ENCODE measurements at regions not wholly inside any gene's neighbourhood (a gene's known extent, or its start where the extent isn't known, plus 50 kb on each side); places are given as distances from the start of the nearest gene placed in this dataset.

GRCh38 chr10:53253221-53253620, 480.6 kb upstream of the MBL2 start:
- no peak for DNase-seq
- ChIA-PET POLR2A (ENCODE audit: unreplicated experiment) (no interaction called here), CTCF (no interaction called here)
- no peaks in the 10 kb centered on the region; the same call in 1 of the 2 replicates for H3K9me2 ChIP-seq (ENCODE audit: insufficient read depth)
- TF ChIP-seq EZH2 (IDR thresholded peaks at IDR 0.05; ENCODE audit: low read depth) (no peak), CTCF (conservative IDR thresholded peaks at IDR 0.05) (no peak)
- intact Hi-C loops (cut with micrococcal nuclease; ENCODE audit: unreplicated experiment), result no loop called here
- no peaks in the 10 kb centered on the region for H3K79me2 ChIP-seq (ENCODE audit: low read depth)
- H3K4me3 ChIP-seq, result no peak overlapping the region
- no peaks in the 10 kb centered on the region; the same call in 1 of the 2 replicates for H3K9me3 ChIP-seq (ENCODE audit: insufficient read depth, low read depth)
- H3K36me3 ChIP-seq (ENCODE audit: low read depth), result no peaks in the 10 kb centered on the region
- BruUV-seq (replicated peaks), result no TSS peak
- peaks cover 20% of the 10 kb centered on the region for H3K4me1 ChIP-seq (replicated peaks; ENCODE audit: insufficient read depth)
- H3F3A ChIP-seq (ENCODE audit: insufficient read depth, low read depth), result peaks cover 14% of the 10 kb centered on the region; the same call in 1 of the 2 replicates
- H3K4me2 ChIP-seq, result no peak overlapping the region
- no peaks in the 10 kb centered on the region for H3K27me3 ChIP-seq (ENCODE audit: insufficient read depth, low read depth)
- no peaks in the 10 kb centered on the region for H4K20me1 ChIP-seq (ENCODE audit: insufficient read depth)
- no peak overlapping the region for H3K27ac ChIP-seq
- no peak overlapping the region for H2AFZ ChIP-seq

- no peak overlapping the region for H3K4me2 ChIP-seq
- H4K20me1 ChIP-seq (ENCODE audit: insufficient read depth), result no peaks in the 10 kb centered on the region
- intact Hi-C loops (cut with micrococcal nuclease; ENCODE audit: unreplicated experiment), result no loop called here
- H3K9me3 ChIP-seq (ENCODE audit: insufficient read depth, low read depth), result no peaks in the 10 kb centered on the region
- H3K4me3 ChIP-seq, result no peak overlapping the region
- H3K27me3 ChIP-seq (ENCODE audit: insufficient read depth, low read depth), result no peaks in the 10 kb centered on the region
- ChIA-PET POLR2A (ENCODE audit: unreplicated experiment) (no interaction called here), CTCF (no interaction called here)
- BruUV-seq (replicated peaks), result no TSS peak
- no peaks in the 10 kb centered on the region for H3K79me2 ChIP-seq (ENCODE audit: low read depth)
- TF ChIP-seq EZH2 (IDR thresholded peaks at IDR 0.05; ENCODE audit: low read depth) (no peak), CTCF (conservative IDR thresholded peaks at IDR 0.05) (no peak)
- no peak overlapping the region for H3K27ac ChIP-seq
- no peaks in the 10 kb centered on the region for H3K9me2 ChIP-seq (ENCODE audit: insufficient read depth)
- DNase-seq, result no peak
- H3F3A ChIP-seq (ENCODE audit: insufficient read depth, low read depth), result no peaks in the 10 kb centered on the region
- H3K36me3 ChIP-seq (ENCODE audit: low read depth), result no peaks in the 10 kb centered on the region
- no peak overlapping the region for H2AFZ ChIP-seq
- H3K4me1 ChIP-seq (replicated peaks; ENCODE audit: insufficient read depth), result no peaks in the 10 kb centered on the region
Measured at GRCh38 chr10:53239873-53240272, 467.3 kb upstream of the MBL2 start.

GRCh38 chr10:53236941-53237340, 464.4 kb upstream of the MBL2 start:
- Histone ChIP-seq H3K9me3 (ENCODE audit: insufficient read depth, low read depth) (no peaks in the 10 kb centered on the region), H2AFZ (no peak overlapping the region), H3K27ac (no peak overlapping the region), H3K36me3 (ENCODE audit: low read depth) (no peaks in the 10 kb centered on the region), H3F3A (ENCODE audit: insufficient read depth, low read depth) (no peaks in the 10 kb centered on the region), H3K4me1 (replicated peaks; ENCODE audit: insufficient read depth) (no peaks in the 10 kb centered on the region), H3K4me2 (no peak overlapping the region), H3K27me3 (ENCODE audit: insufficient read depth, low read depth) (no peaks in the 10 kb centered on the region), H3K9me2 (ENCODE audit: insufficient read depth) (no peaks in the 10 kb centered on the region), H4K20me1 (ENCODE audit: insufficient read depth) (no peaks in the 10 kb centered on the region), H3K4me3 (no peak overlapping the region), H3K79me2 (ENCODE audit: low read depth) (no peaks in the 10 kb centered on the region)
- intact Hi-C loops (cut with micrococcal nuclease; ENCODE audit: unreplicated experiment), result no loop called here
- POLR2A ChIA-PET (ENCODE audit: unreplicated experiment), result no interaction called here
- TF ChIP-seq EZH2 (IDR thresholded peaks at IDR 0.05; ENCODE audit: low read depth), result no peak
- CTCF ChIA-PET, result no interaction called here
- no peak for DNase-seq
- no TSS peak for BruUV-seq (replicated peaks)

DNA sequence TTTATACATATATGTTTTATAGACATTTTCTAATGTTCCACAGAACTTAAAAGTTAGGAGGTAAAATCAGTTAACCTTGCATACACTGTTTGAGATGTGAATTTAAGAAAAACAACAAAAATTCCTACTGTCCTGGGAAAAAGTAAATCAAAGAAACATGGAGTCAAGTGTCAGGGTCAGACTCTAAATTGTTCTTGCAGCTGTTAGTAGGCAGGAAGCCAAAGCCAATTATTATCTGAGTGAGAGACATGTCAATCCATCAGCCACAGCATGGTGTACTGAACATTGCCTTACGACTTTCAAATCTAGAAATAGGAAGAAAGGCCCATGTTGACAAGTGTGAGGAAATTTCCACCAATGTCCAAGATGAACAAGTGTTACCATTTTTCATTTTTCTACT, 461.2 kb upstream of the MBL2 start:
- no peak for DNase-seq
- intact Hi-C loops (cut with micrococcal nuclease; ENCODE audit: unreplicated experiment), result no loop called here

More for the DNA sequence above, 461.2 kb upstream of the MBL2 start:
- Histone ChIP-seq H3K36me3 (ENCODE audit: low read depth) (no peaks in the 10 kb centered on the region), H3K79me2 (ENCODE audit: low read depth) (no peaks in the 10 kb centered on the region), H3K4me2 (no peak overlapping the region), H3K4me1 (replicated peaks; ENCODE audit: insufficient read depth) (no peaks in the 10 kb centered on the region), H3K27me3 (ENCODE audit: insufficient read depth, low read depth) (no peaks in the 10 kb centered on the region), H3K27ac (no peak overlapping the region), H3F3A (ENCODE audit: insufficient read depth, low read depth) (no peaks in the 10 kb centered on the region), H3K4me3 (no peak overlapping the region), H3K9me2 (ENCODE audit: insufficient read depth) (peaks cover 3% of the 10 kb centered on the region; the same call in 1 of the 2 replicates), H4K20me1 (ENCODE audit: insufficient read depth) (no peaks in the 10 kb centered on the region), H3K9me3 (ENCODE audit: insufficient read depth, low read depth) (no peaks in the 10 kb centered on the region), H2AFZ (no peak overlapping the region)
- BruUV-seq (replicated peaks), result no TSS peak
- TF ChIP-seq CTCF (conservative IDR thresholded peaks at IDR 0.05), result no peak
- no peak for TF ChIP-seq EZH2 (IDR thresholded peaks at IDR 0.05; ENCODE audit: low read depth)
- POLR2A ChIA-PET (ENCODE audit: unreplicated experiment), result no interaction called here
- CTCF ChIA-PET, result no interaction called here
